ENCODE measurements at regions not wholly inside any gene's neighbourhood (a gene's known extent, or its start where the extent isn't known, plus 50 kb on each side); places are given as distances from the start of the nearest gene placed in this dataset.
"Not testable (repeated sequence)": the region's sequence is repeated elsewhere in the genome, so short reads cannot be mapped to it uniquely, and the experiment has no call there.

- TF ChIP-seq CTCF (IDR thresholded peaks at IDR 0.05; ENCODE audit: low read length); EZH2 (IDR thresholded peaks at IDR 0.05; ENCODE audit: borderline replicate concordance, low read length): not testable (repeated sequence)
These were observed 64.0 kb upstream of the POTEC start for GRCh38 chr18:14607360-14607759.

Data from OCI-LY1 (cell line).